SK-N-MC (cell line): ENCODE measurements at regions not wholly inside any gene's neighbourhood (a gene's known extent, or its start where the extent isn't known, plus 50 kb on each side); places are given as distances from the start of the nearest gene placed in this dataset.

Experiments
- EZH2 ChIP-seq: fragments of 200-600 bp; sonication (generic); IDR thresholded peaks from one replicate; pipeline ENCODE4 v1.6.1; 2017; ENCODE audit warnings: antibody characterized with exemption
- FOXP2 ChIP-seq: optimal IDR thresholded peaks from 2 replicates; pipeline ENCODE3; 2011; ENCODE audit warnings: mild to moderate bottlenecking, moderate library complexity; ENCODE audit not compliant: insufficient read depth; ENCODE audit errors: extremely low read length, control extremely low read depth
- POLR2AphosphoS5 ChIP-seq: IDR thresholded peaks from 2 replicates; pipeline ENCODE4 v1.6.1; 2012; ENCODE audit warnings: mild to moderate bottlenecking, low read depth, low read length, borderline replicate concordance

DNA sequence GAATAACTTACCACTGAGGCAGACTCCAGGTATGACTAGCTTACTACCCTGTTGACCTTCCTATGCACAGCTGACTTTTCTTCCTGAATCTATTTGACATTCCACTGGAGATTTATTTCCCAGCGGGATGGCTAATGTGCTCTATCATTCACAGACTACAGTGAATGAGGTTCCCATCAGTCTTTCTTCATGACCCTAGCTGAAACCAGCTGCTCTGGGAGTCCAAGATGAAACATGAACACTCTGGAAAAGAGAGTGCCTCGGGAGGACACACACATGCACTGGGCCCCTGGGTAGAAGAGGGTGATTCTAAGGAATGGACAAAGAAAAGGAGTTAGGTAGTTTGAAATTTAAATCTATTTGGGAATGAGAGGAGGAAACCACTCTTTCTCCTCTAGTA lies 82.6 kb upstream of the DST start:
- TF ChIP-seq EZH2 (no peak), POLR2AphosphoS5 (no peak), FOXP2 (no peak)
